ENCODE measurements at regions not wholly inside any gene's neighbourhood (a gene's known extent, or its start where the extent isn't known, plus 50 kb on each side); places are given as distances from the start of the nearest gene placed in this dataset.

DNA sequence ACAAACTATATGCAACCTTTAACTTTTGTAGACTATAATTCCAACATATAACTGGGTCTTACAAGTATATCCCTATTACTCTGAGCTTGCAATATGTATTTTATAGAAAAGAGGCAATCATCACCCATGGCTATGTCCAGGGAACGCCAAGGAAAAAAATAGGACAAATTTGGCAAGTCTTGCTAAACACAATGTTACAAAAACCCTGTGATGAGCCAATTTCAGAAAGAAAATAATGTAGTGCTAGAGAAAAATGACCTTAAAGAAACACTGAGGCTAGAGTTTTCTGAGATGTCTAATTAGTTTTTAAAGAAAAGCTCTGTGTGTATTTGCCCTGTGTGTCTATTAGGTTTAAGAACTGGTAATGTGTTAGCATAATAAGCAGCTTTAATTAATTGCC, 68.0 kb upstream of the FREM2 start:
- DNase-seq, result no peak

DNA sequence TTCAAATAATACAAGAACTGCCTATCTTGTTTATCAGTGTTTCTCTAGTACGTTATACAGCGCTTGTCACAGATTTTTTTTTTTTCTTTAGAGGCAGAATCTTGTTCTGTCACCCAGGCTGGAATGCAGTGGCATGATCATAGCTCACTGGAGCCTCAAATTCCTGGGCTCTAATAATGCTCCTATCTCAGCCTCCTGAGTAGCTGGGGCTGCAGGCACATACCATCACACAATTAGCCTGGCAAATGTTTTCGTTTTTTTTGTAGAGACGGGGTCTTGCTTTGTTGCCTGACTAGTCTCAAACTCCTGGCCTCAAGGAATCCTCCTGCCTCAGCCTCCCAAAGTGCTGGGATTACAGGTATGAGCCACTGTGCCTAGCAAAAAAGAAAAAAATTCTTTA, 66.0 kb upstream of the FREM2 start:
- no peak for DNase-seq

DNA sequence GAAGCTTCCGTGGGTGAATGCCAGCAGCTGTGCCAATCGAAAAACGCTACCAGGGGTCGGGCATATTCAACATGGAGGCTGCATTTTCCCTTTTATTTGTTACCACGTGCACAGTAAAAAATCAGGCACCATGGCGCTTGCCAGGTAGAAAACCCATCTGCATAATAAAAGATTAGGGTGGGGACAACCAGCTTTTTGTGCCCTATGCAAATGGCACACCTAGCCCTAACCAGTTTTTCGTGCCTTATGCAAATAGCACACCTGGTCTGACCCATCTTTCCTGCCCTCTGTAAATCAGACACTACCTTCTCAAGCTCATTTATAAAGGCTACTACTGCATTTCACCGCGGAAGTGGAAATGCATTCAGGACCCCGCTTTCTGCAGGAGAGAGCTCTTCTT, 62.1 kb upstream of the FREM2 start:
- DNase-seq, result no peak

DNA sequence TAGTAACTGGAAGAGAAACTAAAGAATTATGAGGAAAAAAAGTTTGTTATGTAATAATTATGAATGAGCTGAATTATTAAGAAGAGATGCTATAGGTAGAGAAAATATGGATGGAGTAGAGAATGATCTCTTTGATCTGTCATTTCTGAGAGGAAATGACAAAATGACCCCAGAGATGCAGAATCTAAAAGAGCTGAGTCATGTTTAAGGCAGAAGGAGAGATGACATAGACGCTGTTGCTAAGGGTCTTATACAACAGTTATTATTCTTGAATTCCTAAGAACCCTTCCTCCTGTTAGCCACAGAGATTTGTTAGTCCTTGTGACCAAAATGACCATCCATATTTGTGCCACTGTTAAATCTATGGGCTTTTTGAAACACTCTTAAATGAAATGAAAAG, 58.3 kb upstream of the FREM2 start:
- DNase-seq, result no peak

DNA sequence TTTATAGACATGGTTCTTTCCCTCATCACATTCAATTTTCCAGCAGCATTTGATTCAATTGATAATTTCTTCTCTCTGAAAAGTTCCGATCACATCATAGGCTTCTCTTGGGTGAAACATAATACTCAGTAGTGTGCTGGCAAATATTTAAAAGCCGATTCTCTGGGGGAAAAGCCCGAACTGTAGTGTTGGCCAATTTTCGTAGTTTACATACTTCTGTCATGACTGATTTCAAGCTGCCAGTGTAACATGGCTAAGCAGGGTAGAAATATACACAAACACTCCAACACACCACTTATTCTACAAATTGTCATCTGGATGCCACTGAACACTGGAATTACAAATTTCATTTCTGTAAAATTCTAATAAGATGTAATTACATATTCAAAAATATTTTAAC, 56.1 kb upstream of the FREM2 start:
- no peak for DNase-seq

DNA sequence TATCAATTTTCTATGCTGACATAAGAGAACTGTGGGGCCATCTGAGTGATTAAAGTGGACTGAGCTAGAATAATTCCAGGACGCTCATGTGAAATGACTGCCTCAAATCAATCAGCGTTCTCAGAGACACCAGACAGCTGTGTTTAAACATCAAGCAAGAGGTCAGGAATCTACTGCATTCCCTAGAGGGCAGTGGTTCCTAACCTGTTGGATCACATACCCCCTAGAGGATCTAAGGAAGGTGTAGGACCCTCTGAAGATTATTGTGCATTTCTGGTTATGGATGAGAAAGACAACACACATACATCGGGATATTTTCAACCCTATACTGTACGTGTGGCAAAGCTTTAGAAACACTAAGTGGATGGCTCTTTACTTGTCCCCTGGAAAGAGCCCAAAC, 51.8 kb upstream of the FREM2 start:
- DNase-seq, result no peak

DNA sequence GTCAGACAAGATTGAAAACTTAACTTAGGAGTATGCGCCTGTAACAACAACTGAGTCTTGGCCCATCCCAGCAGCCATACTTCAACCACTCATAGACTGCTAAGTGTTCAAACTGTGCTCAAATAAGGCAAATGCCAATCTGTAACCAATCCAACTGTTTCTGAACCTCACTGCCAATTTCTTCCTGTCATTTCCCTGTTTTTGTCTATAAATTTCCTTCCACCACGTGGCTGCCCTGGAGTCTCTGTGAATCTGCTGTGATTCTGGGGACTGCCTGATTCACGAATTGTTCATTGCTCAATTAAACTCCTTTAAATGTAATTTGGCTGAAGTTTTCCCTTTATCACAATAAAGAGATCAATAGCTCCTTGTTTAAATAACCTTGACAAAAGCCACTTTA, 50.8 kb upstream of the FREM2 start:
- DNase-seq, result no peak

DNA sequence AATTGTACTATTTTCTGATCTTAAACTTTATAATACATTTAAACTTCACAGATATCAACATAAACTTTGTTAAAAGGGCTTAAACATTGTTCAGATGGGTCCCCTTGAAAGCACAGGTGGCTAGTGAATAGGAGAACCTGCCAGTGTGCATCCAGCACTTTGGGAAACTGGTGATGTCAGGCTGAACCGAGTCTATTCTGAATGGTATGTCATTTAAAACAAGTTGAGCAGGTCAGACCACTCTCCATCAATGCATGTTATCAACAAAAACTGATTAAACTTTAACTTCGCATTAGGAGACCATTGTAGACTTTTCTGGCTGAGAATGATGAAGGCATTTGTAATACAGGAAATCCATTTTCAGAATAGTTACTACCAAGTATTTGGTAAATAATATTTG, 50.1 kb upstream of the FREM2 start:
- peak; percentile 46 for DNase-seq
